ENCODE measurements at regions not wholly inside any gene's neighbourhood (a gene's known extent, or its start where the extent isn't known, plus 50 kb on each side); places are given as distances from the start of the nearest gene placed in this dataset.

DNA sequence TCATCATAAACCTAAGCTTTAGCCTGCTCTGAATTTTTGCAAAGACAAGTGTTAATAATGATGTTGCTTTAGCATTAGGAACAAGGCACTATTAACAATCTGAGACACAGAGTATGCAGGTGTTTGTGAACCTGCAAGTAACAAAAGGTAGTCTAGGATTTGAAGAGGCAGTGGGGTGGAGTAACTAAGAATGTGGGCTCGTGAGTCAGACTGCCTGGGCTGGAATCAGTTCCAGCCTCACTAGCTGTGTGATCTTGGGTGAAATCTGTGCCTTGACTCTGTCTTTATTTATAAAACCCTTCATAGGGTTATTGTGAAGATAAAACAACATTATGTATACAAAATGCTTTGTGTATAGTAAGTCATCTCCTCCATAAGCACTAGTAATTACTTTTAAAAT lies 610.6 kb upstream of the CFAP20DC start:
- no peak overlapping the region for H3K9ac ChIP-seq (ENCODE audit: insufficient read length, low read depth)
- no peak overlapping the region for H3K4me3 ChIP-seq (ENCODE audit: insufficient read length, low read depth)
- H3K4me1 ChIP-seq (ENCODE audit: insufficient read depth, insufficient read length) = no peaks in the 10 kb centered on the region
- DNase-seq (ENCODE audit: low read depth, low spot score) = no peak
- H3K36me3 ChIP-seq (ENCODE audit: insufficient read depth, insufficient read length, low read length) = no peaks in the 10 kb centered on the region
- H3K27me3 ChIP-seq (ENCODE audit: insufficient read depth, insufficient read length) = no peaks in the 10 kb centered on the region
- H3K9me3 ChIP-seq (ENCODE audit: insufficient read depth, low read length) = no peaks in the 10 kb centered on the region
- TF ChIP-seq SUZ12 (IDR thresholded peaks at IDR 0.05; ENCODE audit: extremely low read depth, insufficient read depth, insufficient read length) (no peak), YY1 (IDR thresholded peaks at IDR 0.05; ENCODE audit: insufficient read depth, insufficient read length) (no peak), ZNF274 (IDR thresholded peaks at IDR 0.05; ENCODE audit: low read depth, low read length) (no peak)

DNA sequence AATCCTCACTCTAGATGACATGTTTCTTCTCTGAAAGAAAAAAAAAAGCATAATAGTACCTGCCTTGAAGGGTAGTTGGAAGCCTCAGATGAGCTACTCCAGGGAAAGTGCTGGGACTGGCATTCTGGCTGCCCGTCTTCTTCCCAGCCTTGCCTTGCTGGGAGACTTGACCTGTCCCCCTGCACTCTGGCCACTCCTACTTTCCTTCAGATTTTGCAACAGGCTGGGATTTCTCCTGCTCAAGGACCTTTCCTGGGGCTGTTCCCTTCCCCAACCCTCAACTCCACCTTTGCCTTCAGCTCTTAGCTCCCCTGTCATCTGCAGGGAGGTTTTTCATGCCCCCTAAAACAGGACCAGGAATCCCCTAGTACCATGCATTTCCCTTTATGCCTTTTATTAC lies 609.9 kb upstream of the CFAP20DC start:
- no peak overlapping the region for H3K9ac ChIP-seq (ENCODE audit: insufficient read length, low read depth)
- no peaks in the 10 kb centered on the region for H3K27me3 ChIP-seq (ENCODE audit: insufficient read depth, insufficient read length)
- H3K36me3 ChIP-seq (ENCODE audit: insufficient read depth, insufficient read length, low read length) = no peaks in the 10 kb centered on the region
- H3K9me3 ChIP-seq (ENCODE audit: insufficient read depth, low read length) = no peaks in the 10 kb centered on the region
- no peak overlapping the region for H3K4me3 ChIP-seq (ENCODE audit: insufficient read length, low read depth)
- no peak for DNase-seq (ENCODE audit: low read depth, low spot score)
- TF ChIP-seq YY1 (IDR thresholded peaks at IDR 0.05; ENCODE audit: insufficient read depth, insufficient read length) (no peak), SUZ12 (IDR thresholded peaks at IDR 0.05; ENCODE audit: extremely low read depth, insufficient read depth, insufficient read length) (no peak), ZNF274 (IDR thresholded peaks at IDR 0.05; ENCODE audit: low read depth, low read length) (no peak)
- no peaks in the 10 kb centered on the region for H3K4me1 ChIP-seq (ENCODE audit: insufficient read depth, insufficient read length)

DNA sequence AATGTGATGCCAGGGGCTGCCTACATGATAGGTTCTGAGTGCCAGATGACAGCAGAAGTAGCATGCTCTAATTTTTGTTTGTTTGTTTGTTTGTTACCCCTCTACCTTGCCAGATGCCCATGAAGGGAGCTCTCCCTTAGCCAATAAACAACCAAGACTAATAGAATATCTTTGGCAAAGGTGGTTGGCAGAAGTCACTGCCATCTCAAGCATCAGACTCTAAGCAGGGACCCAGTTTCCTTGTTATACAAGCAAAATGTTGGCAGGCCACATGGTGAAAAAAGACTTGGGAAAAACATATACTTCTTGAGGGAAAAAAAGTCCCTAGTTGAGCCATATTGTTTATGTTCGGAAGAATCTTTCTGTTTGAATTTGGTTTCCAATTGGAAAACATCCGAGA lies 609.0 kb upstream of the CFAP20DC start:
- H3K9ac ChIP-seq (ENCODE audit: insufficient read length, low read depth) = no peak overlapping the region
- no peaks in the 10 kb centered on the region for H3K4me1 ChIP-seq (ENCODE audit: insufficient read depth, insufficient read length)
- H3K27me3 ChIP-seq (ENCODE audit: insufficient read depth, insufficient read length) = no peaks in the 10 kb centered on the region
- TF ChIP-seq ZNF274 (IDR thresholded peaks at IDR 0.05; ENCODE audit: low read depth, low read length) = no peak
- TF ChIP-seq YY1 (IDR thresholded peaks at IDR 0.05; ENCODE audit: insufficient read depth, insufficient read length) = no peak
- TF ChIP-seq SUZ12 (IDR thresholded peaks at IDR 0.05; ENCODE audit: extremely low read depth, insufficient read depth, insufficient read length) = no peak
- H3K36me3 ChIP-seq (ENCODE audit: insufficient read depth, insufficient read length, low read length) = no peaks in the 10 kb centered on the region
- no peaks in the 10 kb centered on the region for H3K9me3 ChIP-seq (ENCODE audit: insufficient read depth, low read length)
- no peak for DNase-seq (ENCODE audit: low read depth, low spot score)
- H3K4me3 ChIP-seq (ENCODE audit: insufficient read length, low read depth) = no peak overlapping the region

DNA sequence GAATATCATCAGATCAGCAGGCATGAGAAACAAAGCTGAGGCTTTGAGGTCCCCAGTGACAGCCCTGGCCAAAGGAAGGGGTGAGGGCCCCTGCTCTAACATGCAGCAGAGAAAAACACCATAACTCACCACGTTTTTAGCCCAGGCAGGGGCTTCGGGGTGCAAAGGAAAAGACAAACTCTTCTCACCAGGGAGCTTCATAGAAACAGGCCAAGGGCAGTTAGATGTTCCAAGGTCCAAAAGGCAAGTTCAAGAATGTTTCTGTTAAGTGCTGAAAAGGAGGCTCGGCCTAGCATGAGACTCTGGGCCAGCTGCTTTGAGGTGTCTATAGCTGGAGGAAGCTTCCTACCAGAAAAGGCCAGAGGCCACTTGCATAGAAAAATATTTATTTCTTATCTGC lies 608.4 kb upstream of the CFAP20DC start:
- Histone ChIP-seq H3K9ac (ENCODE audit: insufficient read length, low read depth) (no peak overlapping the region), H3K36me3 (ENCODE audit: insufficient read depth, insufficient read length, low read length) (no peaks in the 10 kb centered on the region), H3K4me1 (ENCODE audit: insufficient read depth, insufficient read length) (no peaks in the 10 kb centered on the region), H3K4me3 (ENCODE audit: insufficient read length, low read depth) (no peak overlapping the region), H3K27me3 (ENCODE audit: insufficient read depth, insufficient read length) (no peaks in the 10 kb centered on the region), H3K9me3 (ENCODE audit: insufficient read depth, low read length) (no peaks in the 10 kb centered on the region)
- DNase-seq (ENCODE audit: low read depth, low spot score) = no peak
- no peak for TF ChIP-seq YY1 (IDR thresholded peaks at IDR 0.05; ENCODE audit: insufficient read depth, insufficient read length)
- no peak for TF ChIP-seq ZNF274 (IDR thresholded peaks at IDR 0.05; ENCODE audit: low read depth, low read length)
- TF ChIP-seq SUZ12 (IDR thresholded peaks at IDR 0.05; ENCODE audit: extremely low read depth, insufficient read depth, insufficient read length) = no peak

DNA sequence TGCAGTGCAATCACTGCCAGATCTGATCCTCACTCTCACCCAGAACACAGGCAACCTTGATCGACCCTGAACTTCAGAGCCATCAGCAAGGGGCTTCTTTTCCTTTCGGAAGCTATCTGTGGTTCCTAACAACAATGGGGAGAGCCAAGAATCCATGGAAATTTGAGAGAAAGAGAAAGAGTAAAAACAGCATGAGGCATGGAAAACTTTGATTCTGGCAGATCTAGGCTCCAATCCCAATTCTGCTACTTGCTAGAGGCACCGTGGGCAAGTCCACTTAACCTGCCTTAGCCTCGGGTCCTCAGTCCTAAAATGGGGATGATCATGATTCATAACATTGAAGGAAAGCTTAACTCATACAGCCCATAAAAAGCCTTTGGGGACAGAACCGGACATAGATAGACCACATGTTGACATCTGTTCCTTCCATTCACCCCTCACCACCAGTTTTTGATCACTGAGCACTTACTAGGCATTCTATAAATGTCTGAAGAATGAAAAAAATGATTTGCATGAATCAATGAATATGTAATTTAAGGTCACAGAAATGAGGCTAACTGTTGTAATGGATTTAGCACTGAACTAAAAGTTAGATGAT lies 605.7 kb upstream of the CFAP20DC start:
- Histone ChIP-seq H3K27me3 (ENCODE audit: insufficient read depth, insufficient read length) (no peaks in the 10 kb centered on the region), H3K36me3 (ENCODE audit: insufficient read depth, insufficient read length, low read length) (no peaks in the 10 kb centered on the region), H3K4me3 (ENCODE audit: insufficient read length, low read depth) (no peak overlapping the region), H3K9ac (ENCODE audit: insufficient read length, low read depth) (no peak overlapping the region), H3K9me3 (ENCODE audit: insufficient read depth, low read length) (no peaks in the 10 kb centered on the region), H3K4me1 (ENCODE audit: insufficient read depth, insufficient read length) (no peaks in the 10 kb centered on the region)
- no peak for DNase-seq (ENCODE audit: low read depth, low spot score)
- TF ChIP-seq YY1 (IDR thresholded peaks at IDR 0.05; ENCODE audit: insufficient read depth, insufficient read length) = no peak
- no peak for TF ChIP-seq SUZ12 (IDR thresholded peaks at IDR 0.05; ENCODE audit: extremely low read depth, insufficient read depth, insufficient read length)
- TF ChIP-seq ZNF274 (IDR thresholded peaks at IDR 0.05; ENCODE audit: low read depth, low read length) = no peak

DNA sequence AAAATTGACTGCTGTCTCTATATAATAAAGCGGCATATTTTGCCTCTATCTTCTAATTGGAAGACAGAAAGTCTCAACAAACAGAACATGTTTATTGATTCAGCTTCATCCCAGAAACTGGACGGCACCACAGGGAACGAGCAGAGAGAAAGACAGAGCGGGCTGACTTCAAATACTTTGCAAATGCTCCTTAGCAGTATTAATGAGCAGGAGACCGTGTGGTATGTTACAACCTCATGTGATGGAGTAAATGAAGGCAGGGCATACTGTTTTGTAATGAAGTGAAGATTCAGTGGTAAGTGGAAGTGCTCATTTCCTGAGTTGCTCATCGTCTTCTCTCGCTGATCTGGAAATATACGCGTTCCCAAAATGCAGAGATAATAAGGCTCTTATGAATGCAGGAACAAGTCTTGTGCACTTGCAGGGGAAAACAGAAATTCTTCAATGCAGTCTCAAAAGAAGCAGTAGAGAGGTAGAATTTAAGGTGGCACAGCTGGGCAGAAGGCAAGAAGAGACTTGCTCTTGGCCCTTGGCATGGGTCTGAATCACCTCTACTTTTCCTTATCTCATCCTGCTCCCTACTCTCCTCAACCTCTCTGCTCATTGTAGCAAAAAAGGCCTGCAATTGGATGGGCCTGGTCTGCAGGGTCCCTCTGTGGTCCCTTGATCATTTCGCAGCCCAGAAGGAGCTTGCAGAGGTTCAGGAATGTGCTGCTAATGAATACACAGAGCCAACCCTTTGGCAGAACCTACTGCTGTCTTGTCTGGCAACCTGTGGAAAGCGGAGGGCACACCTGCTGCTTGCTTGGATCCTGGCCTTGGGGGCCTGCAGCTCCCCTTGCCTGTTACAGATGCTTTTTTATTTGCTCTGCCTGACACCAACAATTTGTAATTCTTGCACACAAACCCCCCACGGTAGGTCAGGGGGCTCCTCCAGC lies 604.9 kb upstream of the CFAP20DC start:
- no peak overlapping the region for H3K9ac ChIP-seq (ENCODE audit: insufficient read length, low read depth)
- DNase-seq (ENCODE audit: low read depth, low spot score) = no peak
- H3K36me3 ChIP-seq (ENCODE audit: insufficient read depth, insufficient read length, low read length) = no peaks in the 10 kb centered on the region
- H3K27me3 ChIP-seq (ENCODE audit: insufficient read depth, insufficient read length) = no peaks in the 10 kb centered on the region
- H3K4me3 ChIP-seq (ENCODE audit: insufficient read length, low read depth) = no peak overlapping the region
- no peaks in the 10 kb centered on the region for H3K9me3 ChIP-seq (ENCODE audit: insufficient read depth, low read length)
- TF ChIP-seq SUZ12 (IDR thresholded peaks at IDR 0.05; ENCODE audit: extremely low read depth, insufficient read depth, insufficient read length) (no peak), ZNF274 (IDR thresholded peaks at IDR 0.05; ENCODE audit: low read depth, low read length) (no peak), YY1 (IDR thresholded peaks at IDR 0.05; ENCODE audit: insufficient read depth, insufficient read length) (no peak)
- H3K4me1 ChIP-seq (ENCODE audit: insufficient read depth, insufficient read length) = no peaks in the 10 kb centered on the region

DNA sequence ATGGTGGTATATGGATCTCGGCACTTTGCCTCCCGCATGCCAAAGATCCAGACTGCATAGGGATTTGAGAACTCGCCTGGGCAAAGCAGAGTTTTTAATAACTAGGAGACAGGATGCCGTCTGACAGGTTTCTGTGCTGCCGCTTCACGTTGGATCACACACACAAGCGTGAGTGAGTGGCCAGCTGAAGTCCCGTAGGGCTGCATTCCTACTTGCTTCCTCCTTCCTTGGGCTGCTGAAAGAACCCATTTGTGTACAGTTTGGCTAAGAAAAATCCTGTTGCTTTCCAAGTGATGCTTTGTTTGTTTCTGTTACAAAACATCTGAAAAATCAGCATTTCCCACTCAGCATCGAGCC lies 604.3 kb upstream of the CFAP20DC start:
- Histone ChIP-seq H3K4me1 (ENCODE audit: insufficient read depth, insufficient read length) (no peaks in the 10 kb centered on the region), H3K9me3 (ENCODE audit: insufficient read depth, low read length) (0 out of 2 replicates have a peak, but pooled peaks cover 4% of the 10 kb centered on the region), H3K4me3 (ENCODE audit: insufficient read length, low read depth) (no peak overlapping the region), H3K27me3 (ENCODE audit: insufficient read depth, insufficient read length) (no peaks in the 10 kb centered on the region), H3K36me3 (ENCODE audit: insufficient read depth, insufficient read length, low read length) (no peaks in the 10 kb centered on the region), H3K9ac (ENCODE audit: insufficient read length, low read depth) (no peak overlapping the region)
- TF ChIP-seq YY1 (IDR thresholded peaks at IDR 0.05; ENCODE audit: insufficient read depth, insufficient read length) = no peak
- TF ChIP-seq SUZ12 (IDR thresholded peaks at IDR 0.05; ENCODE audit: extremely low read depth, insufficient read depth, insufficient read length) = no peak
- TF ChIP-seq ZNF274 (IDR thresholded peaks at IDR 0.05; ENCODE audit: low read depth, low read length) = no peak
- DNase-seq (ENCODE audit: low read depth, low spot score) = no peak
